ENCODE measurements at regions not wholly inside any gene's neighbourhood (a gene's known extent, or its start where the extent isn't known, plus 50 kb on each side); places are given as distances from the start of the nearest gene placed in this dataset.
"Not testable (repeated sequence)": the region's sequence is repeated elsewhere in the genome, so short reads cannot be mapped to it uniquely, and the experiment has no call there.

DNA sequence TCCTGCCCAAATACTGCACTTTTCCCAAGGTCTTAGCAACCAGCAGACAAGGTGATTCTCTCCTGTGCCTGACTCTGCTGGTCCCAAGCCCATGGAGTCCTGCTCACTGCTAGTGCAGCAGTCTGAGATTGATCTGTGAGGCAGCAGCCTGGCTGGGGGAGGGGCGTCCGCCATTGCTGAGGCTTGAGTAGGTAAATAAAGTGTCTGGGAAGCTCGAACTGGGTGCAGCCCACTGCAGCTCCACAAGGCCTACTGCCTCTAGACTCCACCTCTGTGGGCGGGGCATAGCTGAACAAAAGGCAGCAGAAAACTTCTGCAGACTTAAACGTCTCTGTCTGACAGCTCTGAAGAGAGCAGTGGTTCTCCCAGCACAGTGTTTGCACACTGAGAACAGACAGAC, 258.7 kb downstream of the ABCC12 start:
- not testable (repeated sequence) for DNase-seq

DNA sequence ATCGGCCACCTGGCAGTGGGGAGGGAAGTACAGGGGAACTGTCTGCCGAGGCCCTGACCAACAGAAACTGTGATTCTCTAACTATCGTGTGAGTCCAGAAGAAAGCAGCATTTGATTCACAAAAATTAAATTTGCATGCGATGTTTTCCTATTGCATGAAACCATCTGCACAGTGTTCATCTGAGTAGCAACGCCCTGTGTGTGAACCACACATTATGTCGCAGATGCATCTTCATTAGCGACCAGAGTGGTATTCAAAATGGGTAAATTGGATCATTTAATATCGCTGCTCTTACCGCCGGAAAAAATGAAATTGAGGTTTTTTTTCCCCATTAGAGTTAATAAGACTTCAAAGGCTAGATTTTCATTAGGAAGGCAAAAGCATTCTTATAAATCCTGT, 260.6 kb downstream of the ABCC12 start:
- DNase-seq = no peak

DNA sequence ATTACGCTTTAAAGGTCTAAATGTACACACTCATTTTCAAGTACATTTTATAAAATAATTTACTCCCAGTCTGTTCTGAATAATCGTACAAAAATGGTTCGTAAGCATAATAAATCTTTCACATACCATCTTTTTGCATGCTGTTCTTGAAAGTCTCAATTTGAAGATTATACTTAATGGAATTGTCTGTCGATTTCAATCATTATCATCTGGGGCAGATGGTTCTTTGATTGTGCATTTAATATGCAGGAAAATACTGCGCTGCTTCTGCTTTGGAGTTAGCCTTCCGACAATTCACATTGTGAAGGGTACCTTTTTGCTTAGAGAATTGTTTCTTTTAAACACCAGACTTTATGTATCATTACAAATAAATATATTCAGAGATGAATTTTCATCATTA, 262.8 kb downstream of the ABCC12 start:
- no peak for DNase-seq

DNA sequence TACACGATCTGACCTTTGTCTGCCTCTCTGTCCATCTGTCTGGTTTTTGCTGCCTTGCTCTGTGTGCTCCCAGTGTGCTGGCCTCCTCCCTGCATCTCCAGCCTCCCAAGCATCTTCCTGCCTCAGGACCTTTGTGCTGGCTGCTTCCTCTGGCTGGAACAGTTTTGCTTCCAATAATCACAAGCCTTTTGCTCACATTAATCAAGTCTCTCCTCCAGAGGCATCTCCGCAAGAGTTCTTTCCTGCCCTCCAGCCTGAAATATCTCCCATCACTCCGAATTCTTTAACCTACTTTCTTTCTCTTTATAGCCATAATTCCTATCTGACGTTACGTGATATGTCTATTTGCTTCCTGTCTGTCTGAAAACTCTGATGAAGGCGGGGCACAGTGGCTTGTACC, 267.1 kb downstream of the ABCC12 start:
- no peak for DNase-seq

DNA sequence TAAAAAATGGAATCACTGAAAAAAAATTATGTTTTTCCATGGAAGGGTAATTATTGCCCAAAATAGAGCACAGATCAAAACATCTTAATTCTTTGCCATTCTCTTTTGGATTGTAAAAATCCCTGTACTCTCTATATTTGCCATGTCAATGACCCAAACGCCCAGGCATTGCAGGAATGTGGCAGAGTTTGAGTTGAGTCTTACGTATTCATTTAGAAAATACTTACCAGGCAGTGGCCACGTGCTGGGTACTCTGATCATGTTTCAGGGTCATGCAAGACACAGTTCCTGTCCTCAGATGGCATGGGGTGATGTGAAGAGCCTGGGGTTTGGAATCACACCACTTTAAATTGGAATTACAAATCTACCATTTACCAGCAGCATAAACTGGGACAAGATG, 267.7 kb downstream of the ABCC12 start:
- no peak for DNase-seq

DNA sequence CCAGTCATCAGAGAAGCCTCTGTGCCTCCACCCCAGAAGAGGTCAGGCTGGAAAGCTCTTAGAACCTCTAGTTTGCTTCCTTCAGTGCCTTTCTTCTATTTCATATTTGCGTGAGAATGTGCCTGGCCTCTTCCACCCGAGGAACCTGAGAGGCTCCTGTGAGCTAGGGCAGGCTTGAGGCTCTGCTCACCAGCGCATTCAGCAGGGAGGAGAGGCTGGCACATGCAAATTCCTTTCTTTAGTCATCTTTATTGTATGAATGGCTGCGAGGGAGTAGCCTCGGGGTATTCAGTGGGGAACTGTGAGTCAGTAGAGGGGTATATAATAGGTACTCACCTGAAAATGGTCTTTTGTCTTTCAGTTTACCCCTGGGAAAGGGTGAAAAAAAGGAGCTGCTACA, 268.3 kb downstream of the ABCC12 start:
- no peak for DNase-seq

DNA sequence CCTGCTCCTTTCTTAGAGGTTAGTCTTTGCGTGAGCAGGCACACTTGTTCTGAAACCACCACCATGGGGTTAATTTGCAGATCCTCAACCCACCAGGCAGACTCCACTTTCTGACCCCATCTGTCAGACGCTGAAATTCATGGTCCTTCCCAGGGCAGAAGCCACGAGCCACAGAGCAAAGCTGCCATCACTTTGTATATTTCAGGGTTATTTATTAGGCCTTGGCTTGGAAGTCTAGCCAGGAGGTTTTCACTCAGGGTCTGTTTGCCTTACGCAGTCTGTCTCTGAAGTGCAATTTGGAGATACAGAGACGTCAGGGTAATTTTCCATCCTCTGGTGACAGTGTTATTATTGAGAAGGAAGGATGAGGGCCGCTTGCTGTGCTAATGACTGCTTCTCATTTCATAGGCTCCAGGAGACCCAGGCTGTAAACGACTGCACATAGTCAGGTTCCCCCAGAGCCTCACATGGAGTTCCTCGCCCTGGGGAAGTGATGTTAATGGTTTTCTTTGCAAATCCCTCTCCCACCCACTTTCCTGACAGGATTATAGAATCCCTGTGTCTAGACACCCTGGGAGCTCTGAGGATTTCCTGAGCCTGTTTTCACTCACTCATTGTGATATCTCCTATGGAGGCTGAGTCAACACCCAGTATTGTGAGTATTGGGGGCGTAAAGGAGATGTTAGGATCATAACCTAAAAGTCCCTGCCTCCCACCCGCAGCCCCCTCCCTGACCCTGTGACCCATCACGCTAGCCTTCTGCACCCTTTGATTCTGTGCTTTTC, 269.0 kb downstream of the ABCC12 start:
- no peak for DNase-seq

DNA sequence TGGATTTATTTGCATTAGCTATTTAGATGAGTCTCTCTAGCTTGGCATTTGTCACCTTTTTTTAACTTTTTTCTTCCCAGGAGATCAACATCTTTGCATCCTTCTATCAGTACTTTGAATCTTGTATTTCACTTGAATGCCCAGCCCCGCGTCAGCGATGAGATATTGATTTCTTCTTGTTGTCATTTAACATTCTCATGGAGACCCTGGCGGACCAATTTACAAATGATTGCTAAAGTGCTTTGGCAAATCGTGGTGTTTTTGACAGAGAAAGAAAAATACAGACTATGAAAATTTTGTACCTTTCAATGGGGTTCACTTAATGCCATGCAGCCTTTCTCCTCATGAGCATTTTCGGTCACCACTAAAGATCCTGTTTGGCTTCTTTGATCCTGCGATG, 269.7 kb downstream of the ABCC12 start:
- no peak for DNase-seq

DNA sequence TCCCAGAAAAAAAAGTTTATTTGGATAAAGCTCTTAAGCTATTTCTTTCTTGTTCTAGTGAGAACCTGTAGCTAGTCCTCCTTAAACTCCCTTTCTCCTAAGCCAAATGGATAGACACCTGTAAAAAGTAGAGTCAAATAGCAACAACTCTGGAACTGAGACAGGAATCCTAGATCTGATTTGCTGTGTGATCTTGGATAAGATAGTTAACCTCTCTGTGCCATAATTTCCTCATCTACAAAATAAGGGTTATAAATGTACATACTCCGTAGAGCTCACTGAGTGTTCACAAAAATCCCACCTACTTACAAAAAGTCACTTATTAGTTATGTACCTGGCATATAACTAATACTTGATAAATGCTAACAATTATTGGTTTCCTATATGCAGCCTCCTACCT, 270.3 kb downstream of the ABCC12 start:
- DNase-seq = no peak

DNA sequence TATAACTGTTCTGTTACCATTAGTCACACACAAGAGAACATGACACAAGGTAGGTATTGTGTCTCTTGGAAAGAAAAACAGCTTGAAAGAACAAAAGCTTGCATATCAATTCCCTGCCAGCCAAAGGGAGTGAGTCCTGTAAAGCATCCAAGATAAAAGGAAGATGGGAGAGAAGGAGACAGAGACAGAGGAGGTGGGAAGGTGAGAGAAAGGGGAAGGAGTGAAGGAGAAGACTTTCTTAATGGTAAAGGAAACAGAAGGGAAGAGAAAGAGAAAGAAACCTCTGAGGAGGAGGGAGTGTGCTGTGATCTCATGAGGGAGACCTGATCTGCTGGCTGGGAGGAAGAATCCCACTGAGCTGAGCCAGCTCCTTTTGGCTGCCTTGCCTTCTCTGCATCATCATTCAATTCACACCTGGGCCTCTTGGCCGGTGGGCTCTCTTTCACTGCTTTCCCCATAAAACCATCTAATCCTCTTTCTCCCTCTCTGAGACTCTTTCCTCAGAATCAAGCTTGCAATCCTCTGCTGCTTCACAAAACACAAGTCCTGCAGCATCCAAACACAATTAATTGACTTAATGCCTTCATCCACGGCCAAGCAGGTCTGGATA, 271.6 kb downstream of the ABCC12 start:
- DNase-seq = no peak

DNA sequence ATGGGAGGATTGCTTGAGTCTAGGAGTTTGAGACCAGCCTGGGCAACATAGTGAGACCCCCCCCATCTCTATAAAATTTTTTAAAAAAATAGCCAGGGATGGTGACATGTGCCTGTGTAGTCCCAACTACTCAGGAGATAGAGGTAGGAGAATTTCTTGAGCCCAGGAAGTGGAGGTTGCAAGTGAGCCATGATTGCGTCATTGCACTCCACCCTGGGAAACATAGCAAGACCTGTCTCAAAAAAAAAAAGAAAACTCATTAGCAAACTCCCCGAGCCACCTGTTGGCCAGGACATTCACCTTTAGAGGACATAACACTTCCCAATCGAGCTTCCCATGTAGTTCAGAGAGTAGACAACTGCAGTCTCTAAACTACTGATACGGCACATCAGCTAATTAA, 274.2 kb downstream of the ABCC12 start:
- no peak for DNase-seq

DNA sequence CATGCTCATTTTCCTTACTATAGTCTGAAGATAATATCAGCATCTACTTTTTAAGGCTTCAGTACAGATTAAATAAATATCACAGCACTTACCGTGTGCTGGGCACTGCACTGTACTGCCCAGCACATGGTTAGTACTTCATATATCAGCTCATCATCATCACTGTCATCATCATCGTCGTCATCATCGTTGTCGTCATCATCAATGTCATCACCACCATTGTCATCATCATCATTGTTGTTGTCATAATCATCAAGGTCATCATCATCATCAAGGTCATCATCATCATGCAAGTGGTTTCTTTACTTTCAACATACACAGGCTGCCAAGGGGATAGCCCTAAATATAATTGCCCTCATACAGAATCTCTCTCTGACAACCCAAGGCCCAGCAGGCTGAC, 275.1 kb downstream of the ABCC12 start:
- DNase-seq = no peak

DNA sequence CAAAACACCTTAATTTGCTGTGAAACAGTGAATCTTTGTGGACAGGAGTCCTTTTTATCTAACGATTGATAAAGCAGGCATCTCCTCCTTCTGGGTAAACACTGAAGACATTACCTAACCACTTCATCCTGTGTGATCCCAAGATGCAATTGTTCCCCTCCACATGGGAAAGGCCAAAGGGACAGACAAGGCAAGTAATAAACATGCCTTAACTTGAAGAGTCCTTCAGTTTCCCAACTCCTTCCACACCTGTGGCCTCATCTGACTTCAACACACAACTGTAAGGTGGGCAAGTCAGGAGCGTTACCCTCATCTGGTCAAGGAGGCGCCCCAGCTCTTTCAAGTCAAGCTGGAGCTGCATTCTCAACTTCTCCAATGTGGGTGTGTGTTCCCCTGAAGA, 278.6 kb downstream of the ABCC12 start:
- DNase-seq = no peak

DNA sequence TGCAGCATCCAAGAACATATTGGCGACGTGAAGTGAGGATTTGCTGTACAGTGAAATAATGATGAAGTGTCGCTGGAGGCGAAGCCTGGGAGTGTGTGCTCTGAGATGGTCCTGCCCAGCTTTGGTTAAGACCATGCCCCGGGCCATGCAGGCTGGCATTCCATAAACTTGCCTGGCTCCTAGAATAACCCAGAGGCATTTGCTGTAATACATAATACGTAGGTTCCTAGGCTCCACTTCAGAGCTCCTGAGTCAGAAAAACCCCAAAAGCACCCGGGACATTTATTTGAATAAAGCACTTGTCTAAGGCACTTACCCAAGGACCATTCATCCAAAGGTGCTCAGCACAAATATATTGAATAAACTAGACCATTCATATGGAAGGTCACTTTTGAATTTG, 279.3 kb downstream of the ABCC12 start:
- DNase-seq = no peak

DNA sequence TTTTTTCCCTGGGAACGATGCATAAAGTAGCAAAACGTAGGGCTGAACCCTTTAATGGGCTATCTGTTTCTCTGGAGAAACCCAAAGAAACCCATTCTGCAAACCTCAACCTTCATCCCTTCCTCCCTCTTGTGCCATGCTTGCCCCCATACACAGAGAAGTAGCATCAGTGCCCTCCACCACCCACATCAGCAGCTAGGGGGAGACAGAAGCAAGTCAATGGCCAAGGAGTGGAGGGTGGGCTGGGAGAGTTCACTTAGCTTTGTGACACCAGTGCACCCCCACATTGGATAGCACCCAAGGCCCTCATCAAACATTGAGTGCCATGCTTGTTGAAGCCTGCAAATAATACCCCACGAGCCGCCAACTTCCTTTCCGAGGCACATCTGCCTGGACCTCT, 282.4 kb downstream of the ABCC12 start:
- DNase-seq = no peak

DNA sequence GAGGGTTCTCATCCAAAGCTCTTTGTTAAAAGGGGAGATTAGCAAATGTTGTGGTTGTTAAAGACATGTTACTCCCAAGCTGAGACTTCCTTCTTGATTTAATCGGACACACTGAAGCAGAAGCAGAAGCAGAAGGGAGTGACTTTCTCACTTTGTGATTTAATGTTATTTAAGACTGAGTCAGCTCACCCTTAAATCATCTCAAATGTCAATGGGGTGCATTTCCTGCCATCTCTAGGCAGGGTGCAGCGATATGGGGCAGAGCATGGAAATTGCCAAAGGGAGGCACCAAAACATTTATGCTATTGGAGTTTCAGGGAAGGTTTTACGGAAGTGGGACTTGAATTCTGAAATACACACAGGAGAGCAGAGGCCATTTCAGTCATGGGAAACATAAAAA, 283.6 kb downstream of the ABCC12 start:
- DNase-seq = no peak

DNA sequence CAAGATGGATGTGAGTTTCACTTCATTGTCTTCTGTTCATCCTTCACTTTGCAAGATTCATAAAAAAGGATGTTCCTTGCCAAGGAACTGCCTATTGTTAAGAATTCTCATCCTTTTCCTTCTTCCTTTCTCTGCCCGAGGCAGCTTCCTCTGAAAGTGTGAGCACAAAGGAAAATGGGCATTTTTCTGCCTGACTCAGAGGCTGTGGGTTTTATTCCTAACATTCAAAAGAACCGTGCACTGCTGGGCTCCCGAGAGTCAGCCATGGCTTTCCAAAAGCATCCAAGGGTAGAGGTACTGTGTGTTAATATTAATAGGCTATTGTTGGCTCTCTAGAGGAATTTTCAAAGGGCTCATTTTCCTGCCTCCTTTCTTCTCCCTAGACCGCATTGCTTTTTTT, 289.4 kb downstream of the ABCC12 start:
- no peak for DNase-seq

DNA sequence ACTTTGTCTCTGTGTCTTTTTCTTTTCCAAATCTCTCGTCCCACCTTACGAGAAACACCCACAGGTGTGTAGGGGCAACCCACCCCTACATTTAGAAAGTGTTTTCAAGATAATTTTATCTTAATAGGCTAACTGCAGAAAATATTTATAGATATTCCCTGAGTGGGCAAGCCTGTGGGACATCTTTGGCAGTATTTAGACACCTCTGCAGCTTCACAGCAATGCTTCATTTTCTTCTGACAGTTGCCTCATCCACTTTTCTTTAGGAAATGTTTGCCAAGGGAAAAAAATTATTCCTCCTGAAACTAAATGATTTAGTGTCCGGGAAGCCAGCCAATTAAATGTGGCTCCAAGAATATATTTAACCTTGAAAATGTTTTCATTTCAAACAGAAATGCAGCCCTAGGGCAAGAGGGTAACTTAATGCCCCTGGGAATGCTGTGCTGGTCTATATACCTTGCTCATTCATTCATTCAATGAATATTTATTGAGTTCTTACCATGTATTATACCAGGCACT, 290.4 kb downstream of the ABCC12 start:
- no peak for DNase-seq

DNA sequence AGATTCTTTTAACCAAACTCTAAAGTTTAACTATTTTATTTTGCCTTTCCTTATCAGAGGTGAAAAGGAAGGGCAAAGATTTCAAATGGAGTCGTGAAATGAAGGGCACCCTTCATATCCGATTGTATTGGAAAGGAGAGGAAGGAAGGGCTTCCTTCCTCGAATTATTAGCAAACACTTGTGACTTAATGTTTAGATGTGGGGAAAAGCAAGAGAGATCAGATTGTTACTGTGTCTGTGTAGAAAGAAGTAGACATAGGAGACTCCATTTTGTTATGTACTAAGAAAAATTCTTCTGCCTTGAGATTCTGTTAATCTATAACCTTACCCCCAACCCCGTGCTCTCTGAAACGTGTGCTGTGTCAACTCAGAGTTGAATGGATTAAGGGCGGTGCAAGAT, 291.5 kb downstream of the ABCC12 start:
- DNase-seq = not testable (repeated sequence)

DNA sequence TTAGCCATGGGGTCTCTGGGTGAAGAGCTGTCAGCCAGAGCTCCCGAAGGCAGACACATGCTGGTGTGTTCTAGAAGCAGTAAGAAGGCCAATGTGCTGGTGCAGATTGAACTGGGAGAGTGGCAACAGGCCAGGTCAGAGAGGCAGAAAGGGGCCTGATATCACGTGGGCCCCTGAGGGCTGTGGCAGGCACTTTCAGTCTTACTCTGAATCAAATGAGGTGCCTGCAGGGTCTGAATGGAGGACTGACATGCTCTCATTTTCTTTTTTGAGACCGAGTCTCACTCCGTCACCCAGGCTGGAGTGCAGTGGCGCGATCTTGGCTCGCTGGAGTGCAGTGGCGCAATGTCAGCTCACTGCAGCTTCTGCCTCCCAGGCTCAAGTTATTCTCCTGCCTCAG, 293.8 kb downstream of the ABCC12 start:
- DNase-seq = no peak

DNA sequence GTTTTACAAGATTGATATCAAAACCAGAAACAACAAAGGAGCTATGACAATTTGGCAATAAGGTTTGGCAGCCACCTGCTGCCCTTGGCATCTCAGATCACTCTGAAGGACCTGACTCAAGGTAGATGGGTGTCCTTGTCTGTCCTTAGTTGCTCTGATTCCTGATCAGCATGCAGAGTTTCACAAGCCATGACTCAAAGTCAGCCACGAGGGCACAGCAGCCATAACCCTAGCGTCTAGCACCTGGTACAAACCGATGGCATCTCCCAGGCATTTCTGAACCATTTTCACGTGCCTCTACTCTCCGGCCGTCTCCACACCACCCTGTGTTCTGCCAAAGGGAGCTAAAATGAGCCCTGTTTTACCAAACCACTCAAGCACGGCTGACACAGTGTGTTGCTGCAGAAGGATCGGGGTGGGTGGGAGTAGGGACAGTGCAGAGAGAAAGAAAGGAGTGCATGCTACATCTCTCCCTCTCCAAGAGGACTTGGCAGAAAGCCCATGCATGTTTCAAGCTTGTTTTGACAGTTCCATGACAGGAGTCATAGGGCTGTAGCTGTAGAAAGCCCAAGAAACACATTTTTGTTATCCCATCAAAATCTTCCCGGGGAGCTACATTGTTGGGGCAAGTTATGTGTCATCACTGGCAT, 297.3 kb downstream of the ABCC12 start:
- DNase-seq = no peak

DNA sequence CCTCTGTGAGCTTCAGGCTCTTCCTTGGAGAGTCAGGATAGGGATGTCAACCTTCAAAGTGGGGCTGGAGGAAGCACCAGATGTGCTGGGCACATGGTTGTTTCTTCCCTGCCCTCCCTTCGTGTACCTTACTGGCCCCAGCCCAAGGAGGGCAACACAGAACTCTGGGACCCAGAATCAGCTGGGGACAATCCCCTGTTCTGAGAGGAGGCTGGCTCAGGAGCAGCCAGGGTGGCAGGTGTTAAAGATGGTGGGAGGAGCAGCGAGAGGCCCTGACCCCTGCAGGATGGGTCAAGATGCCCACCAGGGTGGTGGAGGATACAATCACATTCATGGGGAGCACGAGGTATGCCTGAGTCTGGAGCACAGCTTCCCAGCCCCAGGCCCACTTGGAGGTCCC, 300.4 kb downstream of the ABCC12 start:
- no peak for DNase-seq

DNA sequence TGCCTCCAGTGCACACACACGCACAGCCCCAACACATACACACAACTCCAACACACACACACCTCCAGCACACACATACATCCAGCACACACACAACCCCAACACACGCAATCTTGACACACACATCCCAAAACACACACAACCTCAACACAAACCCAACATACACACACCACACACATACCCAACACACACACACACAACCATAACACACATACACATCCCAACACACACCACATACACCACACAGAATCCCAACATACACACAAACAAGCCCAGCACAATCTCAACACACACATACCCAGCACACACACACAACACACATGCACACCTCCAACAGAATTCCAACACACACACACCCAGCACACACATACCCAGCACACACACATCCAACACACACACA, 301.1 kb downstream of the ABCC12 start:
- no peak for DNase-seq

DNA sequence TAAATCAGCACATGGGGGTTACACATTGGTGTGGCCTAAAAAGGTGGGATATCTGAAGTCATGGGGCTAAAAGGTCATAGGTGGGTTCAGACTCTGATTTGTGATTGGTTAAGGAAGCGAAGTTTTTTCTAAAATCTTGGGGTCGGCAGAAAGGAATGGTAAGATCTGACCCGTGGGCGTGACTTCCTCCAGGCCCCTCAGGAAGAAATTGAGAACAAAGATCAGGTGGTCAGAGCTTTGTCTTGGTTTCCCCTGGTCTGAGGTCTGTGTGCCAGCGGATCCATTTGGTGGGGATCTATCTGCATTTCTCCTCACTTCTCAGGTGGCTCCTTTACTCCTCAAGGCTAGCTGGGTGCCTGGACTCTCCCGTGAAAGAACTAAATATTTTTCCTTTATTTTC, 302.8 kb downstream of the ABCC12 start:
- DNase-seq = no peak

All from SHP77 treated with DMSO at 0.1 percent for 48 hours (cell line).